ENCODE measurements at regions not wholly inside any gene's neighbourhood (a gene's known extent, or its start where the extent isn't known, plus 50 kb on each side); places are given as distances from the start of the nearest gene placed in this dataset.

DNA sequence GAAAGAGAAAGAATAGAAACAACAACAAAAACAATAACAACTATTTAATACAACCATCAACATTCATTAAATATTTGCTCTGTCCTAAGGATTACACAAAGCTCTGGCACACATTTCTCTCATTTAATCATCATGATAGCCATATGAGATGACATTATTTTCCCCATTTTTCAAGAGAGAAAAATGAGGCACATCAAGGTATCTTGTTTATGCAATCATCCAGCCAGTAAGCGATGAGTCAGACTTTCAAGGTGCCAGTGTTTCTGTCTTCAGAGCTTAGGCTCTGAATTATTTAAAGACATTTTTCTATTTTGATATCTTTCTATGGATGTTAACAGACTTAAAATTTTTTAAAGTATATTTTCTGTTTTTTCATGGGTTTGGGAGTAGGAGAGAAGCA is 541.8 kb upstream of the SMIM31 start:
- no peak for TF ChIP-seq POLR2A (IDR thresholded peaks at IDR 0.05)
- TF ChIP-seq, protein P1, sequence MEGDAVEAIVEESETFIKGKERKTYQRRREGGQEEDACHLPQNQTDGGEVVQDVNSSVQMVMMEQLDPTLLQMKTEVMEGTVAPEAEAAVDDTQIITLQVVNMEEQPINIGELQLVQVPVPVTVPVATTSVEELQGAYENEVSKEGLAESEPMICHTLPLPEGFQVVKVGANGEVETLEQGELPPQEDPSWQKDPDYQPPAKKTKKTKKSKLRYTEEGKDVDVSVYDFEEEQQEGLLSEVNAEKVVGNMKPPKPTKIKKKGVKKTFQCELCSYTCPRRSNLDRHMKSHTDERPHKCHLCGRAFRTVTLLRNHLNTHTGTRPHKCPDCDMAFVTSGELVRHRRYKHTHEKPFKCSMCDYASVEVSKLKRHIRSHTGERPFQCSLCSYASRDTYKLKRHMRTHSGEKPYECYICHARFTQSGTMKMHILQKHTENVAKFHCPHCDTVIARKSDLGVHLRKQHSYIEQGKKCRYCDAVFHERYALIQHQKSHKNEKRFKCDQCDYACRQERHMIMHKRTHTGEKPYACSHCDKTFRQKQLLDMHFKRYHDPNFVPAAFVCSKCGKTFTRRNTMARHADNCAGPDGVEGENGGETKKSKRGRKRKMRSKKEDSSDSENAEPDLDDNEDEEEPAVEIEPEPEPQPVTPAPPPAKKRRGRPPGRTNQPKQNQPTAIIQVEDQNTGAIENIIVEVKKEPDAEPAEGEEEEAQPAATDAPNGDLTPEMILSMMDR (IDR thresholded peaks at IDR 0.05) = no peak

Measured in body of pancreas (tissue), 4 donors.